Ovary (tissue), 7 donors: ENCODE measurements at regions not wholly inside any gene's neighbourhood (a gene's known extent, or its start where the extent isn't known, plus 50 kb on each side); places are given as distances from the start of the nearest gene placed in this dataset.
"Not testable (repeated sequence)": the region's sequence is repeated elsewhere in the genome, so short reads cannot be mapped to it uniquely, and the experiment has no call there.

Source experiments
- DNase-seq, 5 donors: peaks; one replicate each; pipeline ENCODE4 v3.0.0-alpha.2; 2019 to 2020
- H3K27ac ChIP-seq, 2 donors: fragments of 200-600 bp; one replicate each; pipeline versions ENCODE4 v1.5.1 to v1.8.0; 2019 to 2022
- H3K27me3 ChIP-seq: fragments of 200-600 bp; one replicate; pipeline ENCODE4 v1.8.0; 2022
- H3K36me3 ChIP-seq: fragments of 200-600 bp; sonication (generic); one replicate; pipeline ENCODE4 v1.5.1; 2019
- H3K4me1 ChIP-seq: one replicate; pipeline ENCODE4 v1.8.1; 2013; ENCODE audit warnings: mild to moderate bottlenecking, moderate library complexity; ENCODE audit not compliant: insufficient read depth
- H3K4me3 ChIP-seq: fragments of 200-600 bp; sonication (generic); one replicate; pipeline ENCODE4 v1.5.1; 2017
- H3K9me3 ChIP-seq, 2 donors: fragments of 200-600 bp in 1 of 2; sonication (generic) in 1 of 2; one replicate each; pipeline versions ENCODE4 v1.5.1 to v1.8.1; 2013 to 2019; ENCODE audit warnings: mild to moderate bottlenecking in 1 of 2, moderate library complexity in 1 of 2
- CTCF ChIP-seq, 3 donors: fragments of 450-650 bp in 2 of 3; fragments of 200-600 bp in 1 of 3; IDR thresholded peaks; one replicate each; pipeline versions ENCODE4 v1.5.1 to v1.8.0; 2016 to 2022; ENCODE audit warnings: antibody characterized with exemption in 3 of 3, mild to moderate bottlenecking in 1 of 3
- EP300 ChIP-seq: sonication (generic); formaldehyde crosslinking; IDR thresholded peaks from one replicate; pipeline ENCODE4 v1.6.1; 2017; ENCODE audit warnings: antibody characterized with exemption
- POLR2A ChIP-seq: fragments of 450-650 bp; IDR thresholded peaks from one replicate; pipeline ENCODE4 v1.6.1; 2017; ENCODE audit warnings: antibody characterized with exemption, mild to moderate bottlenecking, moderate library complexity
- WGBS, 3 donors: extraction: QIAGEN DNeasy Blood & Tissue Kit in 1 of 3; methylation state at CpG; one replicate each; pipeline versions ENCODE4 v1.1.5 to v1.1.7; 2013 to 2017; 5-methylcytosine and 5-hydroxymethylcytosine counted together
- intact Hi-C, 4 donors: fragments of 100-400 bp; cut with DNase I; formaldehyde crosslinking; loops; one replicate each; pipeline versions ENCODE4 v1.11.0 to v1.15.1; 2022 to 2023
- donor health status: DM: no; HTN: no; CAD: no; lungs with moderate emphysema.
- donor health status: DM: no; HTN: no; CAD: no.
- donor health status: Bipolar disorder and iron deficiency.
- donor health status: DM: no; HTN: no; CAD: no.
- donor health status: DM: yes; HTN: yes; CAD: no.

GRCh38 chr1:65640046-65640445 lies 152.6 kb upstream of the PDE4B start:
- Histone ChIP-seq H3K27me3 (no peaks in the 10 kb centered on the region), H3K4me1 (no peaks in the 10 kb centered on the region), H3K9me3 (no peaks in the 10 kb centered on the region), H3K27ac (no peak overlapping the region), H3K4me3 (no peak overlapping the region), H3K36me3 (no peaks in the 10 kb centered on the region)
- intact Hi-C loops, result no loop called here
- WGBS, 3 donors, result 93 to 98% (median 97%) methylated on average over 1 of the region's 1 CpG
- no peak for TF ChIP-seq POLR2A
- no peak for TF ChIP-seq CTCF (IDR thresholded peaks at IDR 0.05)
- TF ChIP-seq EP300, result no peak
- no peak for DNase-seq

GRCh38 chr1:65649185-65649584 lies 143.5 kb upstream of the PDE4B start:
- 93 to 98% (median 94%) methylated on average over 1 of the region's 1 CpG for WGBS, 3 donors
- not testable (repeated sequence) for H3K27me3 ChIP-seq

GRCh38 chr1:65650682-65651081 lies 142.0 kb upstream of the PDE4B start:
- TF ChIP-seq EP300, result no peak
- TF ChIP-seq POLR2A, result no peak
- no peak for TF ChIP-seq CTCF (IDR thresholded peaks at IDR 0.05)
- intact Hi-C loops, result no loop called here
- H3K9me3 ChIP-seq, result no peaks in the 10 kb centered on the region
- no peak for DNase-seq
- no peak overlapping the region for H3K27ac ChIP-seq
- no peaks in the 10 kb centered on the region for H3K4me1 ChIP-seq
- H3K4me3 ChIP-seq, result no peak overlapping the region
- H3K27me3 ChIP-seq, result no peaks in the 10 kb centered on the region
- H3K36me3 ChIP-seq, result no peaks in the 10 kb centered on the region
- 56 to 77% (median 68%) methylated on average over 1 of the region's 1 CpG for WGBS, 3 donors

More at GRCh38 chr1:65649185-65649584, 143.5 kb upstream of the PDE4B start:
- H3K4me1 ChIP-seq, H3K36me3 ChIP-seq, DNase-seq, H3K4me3 ChIP-seq, H3K9me3 ChIP-seq, intact Hi-C loops, H3K27ac ChIP-seq: not testable (repeated sequence)

- H3K9me3 ChIP-seq, H3K27me3 ChIP-seq, H3K4me1 ChIP-seq, H3K27ac ChIP-seq, H3K4me3 ChIP-seq, DNase-seq, H3K36me3 ChIP-seq, intact Hi-C loops: not testable (repeated sequence)
- 79 to 90% (median 83%) methylated on average over 2 of the region's 2 CpGs for WGBS, 3 donors
These were observed 138.2 kb upstream of the PDE4B start for GRCh38 chr1:65654526-65654925.

- H3K4me3 ChIP-seq, intact Hi-C loops: not testable (repeated sequence)
- WGBS, 3 donors, result 88 to 94% (median 94%) methylated on average over 2 of the region's 2 CpGs
These were observed 135.1 kb upstream of the PDE4B start for GRCh38 chr1:65657609-65658008.

GRCh38 chr1:65658122-65658521 lies 134.6 kb upstream of the PDE4B start:
- intact Hi-C loops, result no loop called here
- no peak overlapping the region for H3K27ac ChIP-seq
- DNase-seq, result no peak
- H3K4me3 ChIP-seq, result no peak overlapping the region
- no peaks in the 10 kb centered on the region for H3K4me1 ChIP-seq
- no peaks in the 10 kb centered on the region for H3K9me3 ChIP-seq
- no peaks in the 10 kb centered on the region for H3K27me3 ChIP-seq
- TF ChIP-seq CTCF (IDR thresholded peaks at IDR 0.05), result no peak
- H3K36me3 ChIP-seq, result no peaks in the 10 kb centered on the region
- 13 to 22% (median 20%) methylated on average over 4 of the region's 4 CpGs for WGBS, 3 donors

More at GRCh38 chr1:65657609-65658008, 135.1 kb upstream of the PDE4B start:
- H3K36me3 ChIP-seq, H3K27me3 ChIP-seq, H3K27ac ChIP-seq, H3K4me1 ChIP-seq, DNase-seq, H3K9me3 ChIP-seq: not testable (repeated sequence)
